ENCODE measurements at regions not wholly inside any gene's neighbourhood (a gene's known extent, or its start where the extent isn't known, plus 50 kb on each side); places are given as distances from the start of the nearest gene placed in this dataset.
A peak's percentile ranks its signal among the peaks of the same experiment; 100 is the strongest.

DNA sequence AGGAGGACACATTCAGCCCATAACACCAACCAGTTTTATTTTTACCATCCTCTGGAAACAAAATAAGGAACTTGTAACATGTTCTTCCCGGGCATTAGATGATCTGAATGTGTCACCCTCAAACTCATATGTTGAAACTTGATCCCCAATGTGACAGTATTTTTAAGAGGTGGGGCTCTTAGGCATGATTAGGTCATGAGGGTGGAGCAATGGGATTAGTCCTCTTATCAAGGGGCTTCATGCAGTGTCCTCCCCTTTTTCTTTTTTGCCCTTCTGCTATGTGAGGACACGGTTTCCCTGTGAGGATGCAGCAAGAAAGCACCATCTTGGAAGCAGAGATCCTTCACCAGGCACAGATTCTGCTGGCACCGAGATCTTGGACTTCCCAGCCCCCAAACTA, 401.5 kb upstream of the TRIB2 start:
- DNase-seq (ENCODE audit: low read depth), result no peak

DNA sequence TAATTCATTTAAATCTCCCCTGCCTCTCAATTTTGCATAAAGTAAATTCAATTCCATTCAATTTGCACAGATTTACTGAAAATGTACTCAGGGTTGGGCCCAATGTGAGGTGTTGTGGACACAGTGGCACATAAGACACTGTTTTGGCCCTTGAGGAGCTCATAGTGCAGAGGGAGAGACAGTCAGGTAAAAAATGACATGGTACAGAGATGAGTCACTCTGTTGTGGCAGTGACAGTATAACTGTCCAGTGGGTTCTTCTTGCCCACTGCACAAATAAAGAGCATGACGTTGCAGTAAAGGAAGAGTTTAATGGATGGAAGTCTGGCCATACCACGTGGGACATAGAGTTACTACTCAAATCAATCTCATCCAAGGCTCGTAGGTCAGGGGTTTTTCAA, 400.3 kb upstream of the TRIB2 start:
- no peak for DNase-seq (ENCODE audit: low read depth)

DNA sequence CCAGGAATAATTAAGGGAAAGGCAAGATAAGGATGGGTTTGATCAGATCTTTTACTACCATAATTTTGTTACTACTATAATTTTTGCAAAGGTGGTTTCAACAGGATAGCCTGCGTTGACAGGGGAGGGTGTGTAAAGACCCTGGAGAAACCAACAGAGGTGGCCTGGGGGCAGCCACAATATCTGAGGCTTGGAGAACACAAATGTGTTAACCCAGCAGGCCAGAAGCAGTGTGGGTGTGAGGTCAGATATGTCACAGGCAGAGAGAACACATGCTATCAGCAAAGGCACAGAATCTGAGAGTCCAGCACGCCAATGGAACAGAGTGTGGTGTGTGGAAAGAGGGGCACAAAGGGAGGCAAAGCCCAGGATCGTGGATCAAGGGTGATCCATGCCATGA, 399.4 kb upstream of the TRIB2 start:
- no peak for DNase-seq (ENCODE audit: low read depth)

DNA sequence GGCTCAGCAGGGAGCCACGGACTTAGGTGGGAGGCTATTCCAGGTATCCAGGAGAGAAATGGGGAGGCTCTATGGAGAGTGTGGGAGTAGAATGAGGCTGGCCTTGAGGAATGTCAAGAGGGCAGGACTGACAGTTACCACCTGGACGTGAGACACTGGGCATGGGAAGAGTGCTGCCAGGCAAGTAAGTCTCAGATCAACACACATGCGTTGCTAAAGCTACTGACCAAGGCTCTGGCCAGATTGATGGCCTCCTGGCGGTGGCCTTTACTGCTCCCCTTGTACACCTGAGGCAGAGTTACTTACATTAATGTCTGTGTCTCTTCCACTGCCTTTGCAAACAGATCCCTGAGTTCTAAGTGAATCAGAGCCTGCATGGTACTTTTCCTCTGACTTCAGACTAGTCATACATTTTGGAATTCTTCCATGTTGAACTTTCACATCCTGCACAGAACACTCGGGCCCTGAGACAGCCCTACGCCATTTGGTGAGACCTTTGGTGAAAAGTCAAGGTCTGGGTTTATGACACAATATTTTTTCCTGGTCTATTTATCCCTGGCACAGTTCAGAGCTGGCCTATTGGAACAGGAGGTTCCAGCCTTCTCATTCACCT, 398.8 kb upstream of the TRIB2 start:
- DNase-seq (ENCODE audit: low read depth), result peak; percentile 93

DNA sequence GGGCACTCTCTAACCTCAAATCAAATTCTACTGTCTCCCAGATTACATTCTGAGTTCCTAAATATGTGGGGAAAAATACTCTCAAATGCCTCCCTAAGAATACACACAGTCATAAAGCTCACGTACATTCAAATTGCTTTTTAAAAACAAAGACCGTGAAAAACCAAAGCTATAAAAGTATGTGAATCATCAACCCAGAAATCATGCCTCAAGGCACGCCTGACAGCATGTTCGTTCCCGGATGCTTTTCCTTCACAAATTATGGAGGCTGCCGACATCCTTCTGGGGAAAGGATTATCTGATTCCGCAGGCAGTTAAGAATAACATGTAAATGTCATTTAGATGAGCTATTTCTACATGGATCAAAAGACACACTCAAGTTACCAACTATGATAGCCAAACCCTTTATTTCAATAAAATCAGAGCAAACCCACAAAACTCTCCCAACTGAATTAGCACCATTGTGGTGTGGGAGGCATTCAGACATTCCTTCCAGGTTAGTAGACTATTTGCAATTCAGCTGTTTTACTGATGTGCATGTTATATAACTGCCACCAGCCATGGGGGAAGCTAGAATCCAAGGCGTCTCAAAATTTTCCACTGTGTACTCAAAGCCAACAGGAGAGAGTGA, 398.2 kb upstream of the TRIB2 start:
- DNase-seq (ENCODE audit: low read depth), result peak; percentile 73

DNA sequence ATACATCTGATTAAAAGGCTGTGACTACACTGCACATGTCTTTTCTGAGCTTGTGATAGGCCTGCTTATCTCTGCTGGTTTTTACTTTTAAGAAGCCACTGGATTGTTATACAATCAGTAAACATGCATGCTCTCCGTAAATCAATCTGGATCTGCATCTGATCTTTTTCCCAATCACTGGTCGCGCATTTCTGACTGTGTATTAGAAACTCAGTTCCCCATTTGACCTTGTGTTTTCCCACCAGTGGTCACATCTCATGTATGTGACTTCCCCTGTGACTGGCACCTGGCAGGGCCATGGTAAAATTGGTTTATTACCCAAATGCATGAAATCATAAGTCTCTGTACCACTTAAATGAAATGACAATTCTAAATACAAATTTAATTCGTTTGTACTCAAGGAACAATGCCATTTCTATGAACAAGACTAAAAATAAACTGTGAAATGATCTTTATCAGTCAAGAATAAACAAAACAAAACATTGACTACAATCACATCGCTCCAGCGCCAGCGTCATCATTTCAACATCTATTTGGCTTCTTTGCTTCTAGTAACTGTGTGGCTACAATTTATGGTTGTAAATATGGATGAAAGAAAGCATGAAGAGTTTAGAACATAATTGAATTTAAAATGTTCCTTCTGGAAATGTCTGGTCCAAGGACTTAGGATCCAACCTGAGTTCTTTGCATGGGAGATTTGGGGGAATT, 396.6 kb upstream of the TRIB2 start:
- peak; percentile 72 for DNase-seq (ENCODE audit: low read depth)

DNA sequence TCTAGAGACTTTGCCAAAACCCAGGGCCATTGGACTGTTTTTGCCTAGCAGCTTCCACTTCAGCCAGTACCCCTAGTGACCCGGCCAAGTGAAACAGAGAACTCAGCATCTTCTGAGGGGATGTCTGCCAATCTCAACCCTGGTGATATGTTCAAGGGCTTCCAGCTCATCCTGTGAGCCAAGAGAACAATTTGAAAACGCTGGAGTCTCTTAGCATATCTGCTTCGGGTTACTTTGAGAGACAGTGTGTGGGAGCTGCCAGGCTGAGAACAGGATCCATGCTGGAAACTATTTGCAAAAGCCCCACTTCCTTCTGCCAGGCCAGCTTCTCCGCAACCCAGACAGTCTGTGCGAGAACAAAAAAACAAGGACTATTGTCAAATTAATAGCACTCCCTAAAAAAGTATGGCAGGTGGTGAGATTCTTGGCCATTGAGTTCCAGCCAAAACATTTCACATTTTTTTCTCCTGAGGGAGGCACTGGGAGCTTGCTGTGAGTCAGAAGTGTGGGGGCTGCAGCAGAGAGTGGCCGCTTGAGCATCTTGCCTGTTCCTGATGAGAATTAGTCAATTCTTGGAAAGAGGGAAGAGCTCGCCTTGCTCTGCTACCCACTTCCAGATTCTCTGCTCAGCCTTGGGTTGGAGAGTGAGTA, 395.6 kb upstream of the TRIB2 start:
- peak; percentile 93 for DNase-seq (ENCODE audit: low read depth)

DNA sequence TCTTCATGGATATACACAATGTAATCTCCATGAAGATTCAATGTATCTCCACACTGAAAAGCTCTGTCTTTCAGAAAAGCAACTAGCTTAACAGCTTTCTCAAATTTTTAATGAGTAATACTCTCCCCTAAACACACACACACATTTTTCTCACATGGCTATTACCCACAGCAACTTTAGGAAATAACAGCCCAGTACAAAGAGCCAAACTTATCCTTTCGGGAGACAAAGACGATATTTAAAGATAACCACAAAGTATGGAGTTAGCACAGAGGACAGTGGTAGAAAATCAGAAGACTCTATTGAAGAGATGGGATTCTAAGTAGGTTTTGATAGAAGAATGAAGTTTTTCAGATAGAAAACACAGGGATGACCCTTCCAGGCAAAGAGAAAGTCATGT, 394.9 kb upstream of the TRIB2 start:
- no peak for DNase-seq (ENCODE audit: low read depth)

DNA sequence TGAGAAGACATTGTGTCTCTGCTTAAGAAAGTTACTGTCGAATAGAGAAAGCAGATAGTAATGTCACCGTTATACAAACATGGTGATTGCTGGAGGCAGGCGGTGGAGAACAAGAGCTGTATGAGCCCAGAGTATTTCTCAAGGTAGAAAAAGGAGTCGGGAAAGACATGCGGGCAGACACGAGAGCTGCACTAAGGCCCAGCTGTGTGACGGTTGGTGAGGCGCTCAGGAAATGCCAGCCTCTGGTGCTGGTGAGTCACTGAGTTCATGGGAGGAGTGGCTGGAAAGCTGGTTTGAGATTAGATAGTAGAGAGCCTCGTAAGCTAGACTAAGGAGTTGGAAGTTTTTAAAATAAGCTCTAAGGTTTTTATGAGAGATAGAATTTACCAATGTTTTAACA, 390.9 kb upstream of the TRIB2 start:
- DNase-seq (ENCODE audit: low read depth), result peak; percentile 77

DNA sequence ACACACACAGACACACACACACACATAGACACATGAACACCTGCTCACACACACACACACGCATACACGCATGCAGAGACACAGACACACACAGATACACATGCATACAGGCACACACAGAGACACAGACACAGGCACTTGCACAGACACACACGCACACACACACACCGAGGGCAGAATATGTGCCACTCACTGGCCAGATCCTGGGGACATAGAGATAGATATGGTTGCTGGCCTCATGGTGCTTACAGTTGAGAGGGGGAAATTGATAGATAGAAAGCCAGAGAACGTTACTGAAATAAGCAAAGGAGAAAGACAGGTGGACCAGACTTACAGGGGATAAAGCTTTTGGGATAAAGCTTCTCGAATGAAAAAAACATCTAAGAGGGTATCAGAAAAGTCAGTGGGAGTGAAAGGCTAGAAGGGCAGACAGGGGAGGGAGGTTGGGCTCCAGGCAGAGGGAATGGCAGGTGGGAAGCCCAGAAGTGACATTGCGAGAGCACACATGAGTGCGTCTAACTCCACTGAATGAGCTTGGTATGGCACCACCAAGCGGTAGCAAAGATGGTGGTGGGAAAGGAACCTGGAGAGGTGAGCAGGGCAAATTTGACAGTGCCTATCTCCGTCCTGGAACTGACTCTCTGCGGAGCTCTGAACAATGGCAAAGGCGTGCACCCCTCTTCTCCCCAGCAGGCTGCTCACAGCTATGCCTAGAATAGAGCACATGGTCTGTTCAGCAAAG, 390.1 kb upstream of the TRIB2 start:
- DNase-seq (ENCODE audit: low read depth), result no peak

DNA sequence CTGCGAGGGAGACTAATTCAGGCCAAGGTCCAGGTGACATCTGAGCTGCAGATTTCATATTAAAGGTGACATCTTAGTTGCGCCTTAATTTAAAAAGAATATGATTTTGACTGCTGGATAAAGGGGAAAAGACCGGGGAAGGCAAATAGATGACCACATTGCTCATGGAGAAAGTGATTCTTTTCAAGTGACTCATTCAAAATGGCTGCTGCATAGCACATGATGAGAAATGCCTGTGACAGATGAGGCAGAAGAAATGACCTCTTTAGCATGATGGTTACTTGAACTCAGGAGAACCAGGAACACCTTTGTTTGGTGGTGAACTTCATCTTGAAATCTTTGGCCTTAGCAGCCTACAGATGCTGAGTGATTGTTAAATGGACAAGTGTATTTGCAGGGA, 385.8 kb upstream of the TRIB2 start:
- DNase-seq (ENCODE audit: low read depth), result peak; percentile 81

DNA sequence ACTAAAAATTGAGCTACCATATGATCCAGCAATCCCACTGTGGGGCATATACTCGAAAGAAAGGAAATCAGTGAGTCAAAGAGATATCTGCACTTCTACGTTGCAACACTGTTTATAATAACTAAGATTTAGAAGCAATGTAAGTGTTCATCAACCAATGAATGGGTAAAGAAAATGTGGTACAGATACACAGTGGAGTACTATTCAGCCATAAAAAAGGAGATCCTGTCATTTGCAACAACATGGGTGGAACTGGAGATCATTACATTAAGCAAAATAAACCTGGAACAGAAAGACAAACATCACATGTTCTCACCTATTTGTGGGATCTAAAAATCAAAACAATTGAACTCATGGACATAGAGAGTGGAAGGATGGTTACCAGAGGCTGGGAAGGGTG, 385.0 kb upstream of the TRIB2 start:
- DNase-seq (ENCODE audit: low read depth), result no peak

DNA sequence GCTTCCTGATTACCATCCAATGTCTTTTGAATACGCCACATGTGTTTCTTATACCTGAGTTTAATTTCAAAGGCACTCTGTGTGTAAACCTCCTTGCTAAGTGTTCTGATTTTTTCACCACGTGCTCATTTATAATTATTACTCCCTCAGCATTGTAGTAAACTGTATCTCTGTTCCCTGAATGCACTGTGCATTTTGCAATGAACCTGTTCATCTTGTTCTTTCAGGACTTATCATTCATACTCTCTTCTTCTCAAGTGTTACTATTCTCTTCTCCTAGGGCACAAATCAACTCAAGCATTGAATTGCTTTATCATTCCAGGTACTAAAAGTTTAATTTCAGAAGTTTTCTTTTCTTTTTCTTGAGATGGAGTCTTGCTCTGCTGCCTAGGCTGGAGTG, 383.4 kb upstream of the TRIB2 start:
- no peak for DNase-seq (ENCODE audit: low read depth)

DNA sequence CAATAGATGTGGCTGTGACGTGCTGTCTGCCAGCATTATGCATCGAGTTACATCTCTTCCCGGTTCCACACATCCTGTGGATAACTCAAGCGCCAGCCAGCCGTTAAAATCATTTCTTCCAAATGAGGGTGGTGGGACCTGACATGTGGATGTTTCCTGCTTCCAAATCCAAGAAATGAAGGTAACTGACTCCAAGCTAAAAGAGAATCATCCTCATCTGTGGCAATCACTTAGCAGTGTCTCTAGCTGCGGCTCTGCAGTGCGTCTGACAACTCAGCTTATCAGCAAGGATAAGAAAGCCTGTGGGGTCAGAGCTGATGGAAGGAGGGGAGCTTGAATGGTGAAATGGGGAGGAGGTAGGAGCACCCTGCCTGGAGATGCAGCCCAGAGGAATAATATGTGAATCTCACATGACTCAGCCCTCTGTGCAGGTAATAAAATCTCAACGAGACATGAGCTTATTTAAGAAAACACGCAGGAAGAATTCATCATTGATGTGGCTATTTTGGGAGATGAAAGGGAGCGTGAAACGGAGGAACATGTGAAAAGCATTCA, 382.2 kb upstream of the TRIB2 start:
- DNase-seq (ENCODE audit: low read depth), result no peak

DNA sequence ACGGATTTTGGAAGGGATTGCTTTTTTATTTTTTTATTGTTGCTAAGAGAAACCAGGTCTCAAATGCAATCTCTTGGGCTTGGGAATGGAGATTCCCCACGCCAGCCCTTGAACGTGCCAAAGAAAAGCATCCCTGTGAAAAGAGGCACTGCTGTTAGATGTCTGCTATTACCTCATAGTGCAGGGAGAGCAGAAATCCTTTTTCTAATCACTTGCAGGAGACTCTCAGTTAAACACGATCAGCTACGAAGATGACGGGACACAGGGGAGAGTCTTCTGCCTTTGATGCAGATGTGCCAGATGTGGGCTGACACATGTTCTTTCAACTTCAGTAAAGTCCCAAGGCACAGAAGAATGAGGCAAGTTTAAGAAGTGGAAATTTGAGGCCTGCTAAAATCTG, 381.6 kb upstream of the TRIB2 start:
- DNase-seq (ENCODE audit: low read depth), result no peak

DNA sequence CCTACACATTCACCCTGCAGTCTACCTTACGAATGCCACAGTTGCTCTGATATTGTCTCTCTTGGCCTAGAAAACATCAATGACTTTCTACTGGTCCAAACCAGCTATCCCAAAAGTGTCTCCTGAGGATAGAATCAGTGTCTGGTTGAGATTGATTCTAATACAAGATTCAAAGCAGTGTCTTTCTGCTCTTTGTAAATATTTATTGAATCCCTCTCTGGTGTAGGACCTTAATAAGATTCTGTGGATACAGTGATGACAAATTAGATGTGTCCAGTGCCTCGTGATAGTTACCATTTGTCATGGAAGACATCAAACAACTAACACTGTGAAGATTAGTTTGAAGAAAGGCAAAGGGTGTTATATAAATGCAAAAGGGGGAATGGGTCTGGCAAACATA, 380.7 kb upstream of the TRIB2 start:
- DNase-seq (ENCODE audit: low read depth), result no peak

DNA sequence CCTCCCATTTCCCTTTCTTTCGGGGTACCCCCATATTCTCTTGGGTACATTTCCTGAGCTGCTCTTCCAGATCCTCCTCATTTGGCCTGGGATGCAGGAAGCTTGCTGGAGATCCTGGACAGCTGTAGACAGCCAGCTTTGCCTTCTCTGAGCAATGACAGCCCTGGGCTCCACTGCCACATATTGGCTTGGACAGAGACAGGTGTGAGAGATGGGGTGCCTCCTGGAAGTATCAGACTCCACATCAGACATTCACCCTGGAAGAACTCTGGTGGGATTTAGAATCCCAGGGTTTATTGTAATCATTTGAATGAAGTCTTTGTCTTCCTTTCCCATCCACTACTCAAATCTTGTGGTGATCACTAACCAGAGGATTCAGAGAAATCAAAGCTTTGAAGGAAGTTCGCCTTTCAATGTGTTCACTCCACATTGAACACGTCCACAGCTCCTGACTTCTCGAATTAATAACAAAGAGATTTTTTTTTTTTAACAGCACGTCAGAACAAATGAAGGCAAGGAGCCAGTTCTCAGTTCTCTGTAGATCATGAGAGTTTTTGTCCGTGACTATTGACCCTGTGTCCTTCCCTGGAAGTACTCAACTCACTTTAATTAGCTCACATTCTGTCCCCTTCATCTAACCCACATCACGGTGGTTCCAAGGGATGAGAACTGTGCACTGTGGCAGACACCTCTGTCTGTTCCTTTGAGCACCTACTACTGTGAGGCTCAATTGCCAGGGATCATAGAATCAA, 377.6 kb upstream of the TRIB2 start:
- no peak for DNase-seq (ENCODE audit: low read depth)

DNA sequence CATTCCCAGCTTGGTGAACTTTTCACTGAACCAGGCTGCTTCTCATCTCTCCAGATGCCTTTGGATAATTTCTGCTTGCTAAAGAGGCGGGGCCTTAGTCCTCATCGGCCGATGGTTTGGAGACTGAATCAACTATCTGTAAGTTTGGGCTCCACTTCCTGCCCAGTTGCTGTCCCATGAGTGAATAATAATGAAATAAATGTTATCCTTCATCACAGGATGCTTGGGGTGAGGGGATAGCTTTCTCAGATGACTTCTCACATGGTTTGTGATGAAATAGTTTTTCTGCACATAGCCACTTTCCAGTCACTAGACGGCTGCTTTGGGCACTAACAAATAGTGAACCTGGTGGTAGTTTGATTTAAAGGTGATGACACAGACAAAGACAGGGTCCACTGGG, 376.6 kb upstream of the TRIB2 start:
- peak; percentile 38 for DNase-seq (ENCODE audit: low read depth)

DNA sequence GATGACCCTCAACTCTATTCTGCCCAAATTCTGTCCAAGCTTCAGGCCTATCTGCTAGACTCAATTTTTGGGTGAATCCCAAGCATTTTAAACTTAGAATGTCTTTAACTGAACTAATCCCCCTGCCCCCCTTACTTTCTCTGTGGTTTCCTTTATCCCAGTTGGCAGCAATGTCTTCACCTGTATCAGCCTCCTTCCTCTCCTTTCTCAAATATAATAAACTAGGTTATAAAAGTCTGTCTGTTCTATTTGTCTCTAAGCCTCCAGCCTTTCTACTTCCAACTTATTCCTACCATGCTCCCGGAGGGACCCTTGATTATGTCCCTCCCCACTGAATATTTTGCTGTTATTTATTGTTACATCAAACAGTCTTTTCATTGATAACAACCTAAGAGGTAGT, 375.5 kb upstream of the TRIB2 start:
- DNase-seq (ENCODE audit: low read depth), result no peak

DNA sequence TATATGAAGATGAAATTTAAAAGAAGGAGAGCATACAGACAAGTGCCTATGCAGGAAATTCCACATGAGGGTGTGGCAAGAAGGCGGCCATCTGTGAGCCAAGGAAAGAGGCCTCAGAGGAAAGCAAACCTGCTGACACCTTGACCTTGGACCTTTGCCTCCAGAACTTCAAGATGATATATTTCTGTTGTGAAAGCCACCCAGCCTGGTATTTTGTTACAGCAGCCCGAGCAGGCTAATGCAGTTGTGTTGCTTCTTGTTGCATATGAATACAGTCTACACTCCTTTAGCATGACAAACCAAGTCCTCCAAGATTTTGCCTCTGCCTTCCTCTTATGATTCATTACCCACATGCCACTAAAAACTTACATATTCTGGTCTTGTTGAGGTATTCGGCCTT, 374.8 kb upstream of the TRIB2 start:
- no peak for DNase-seq (ENCODE audit: low read depth)

DNA sequence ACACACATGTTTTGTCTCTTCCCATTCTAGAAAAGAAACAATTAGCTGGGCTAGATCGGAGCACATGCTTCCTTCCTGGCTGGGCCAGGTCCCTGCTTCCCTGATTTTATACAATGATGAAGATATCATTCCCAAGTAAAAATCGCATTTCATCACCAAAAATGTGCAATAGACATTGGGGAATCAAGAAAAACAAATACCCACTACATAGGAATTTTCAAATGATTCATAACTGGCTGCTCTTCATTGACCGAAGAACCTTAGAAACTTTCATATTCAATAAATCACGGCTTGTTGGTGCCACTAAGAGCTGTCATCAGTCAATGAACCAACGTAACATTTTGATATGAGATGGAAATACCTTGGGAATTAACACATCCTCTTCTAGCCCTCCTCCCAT, 373.6 kb upstream of the TRIB2 start:
- DNase-seq (ENCODE audit: low read depth), result no peak

Data from iris pigment epithelial cell (primary cell).